ENCODE measurements at regions not wholly inside any gene's neighbourhood (a gene's known extent, or its start where the extent isn't known, plus 50 kb on each side); places are given as distances from the start of the nearest gene placed in this dataset.
"Not testable (repeated sequence)": the region's sequence is repeated elsewhere in the genome, so short reads cannot be mapped to it uniquely, and the experiment has no call there.

GRCh38 chr7:142469696-142470543, 212.1 kb upstream of the PRSS58 start:
- DNase-seq (ENCODE audit: low read depth in 2 of 2): no peak

- DNase-seq (ENCODE audit: low read depth in 2 of 2): no peak
Measured at GRCh38 chr7:142468871-142469665, 211.2 kb upstream of the PRSS58 start.

GRCh38 chr7:142467056-142467655, 209.3 kb upstream of the PRSS58 start:
- DNase-seq (ENCODE audit: low read depth in 2 of 2): not testable (repeated sequence)

GRCh38 chr7:142463401-142463850, 205.6 kb upstream of the PRSS58 start:
- no peak for DNase-seq (ENCODE audit: low read depth in 2 of 2)

GRCh38 chr7:142461437-142461836, 203.6 kb upstream of the PRSS58 start:
- DNase-seq (ENCODE audit: low read depth in 2 of 2): no peak

GRCh38 chr7:142460402-142461117, 202.7 kb upstream of the PRSS58 start:
- no peak for DNase-seq (ENCODE audit: low read depth in 2 of 2)

GRCh38 chr7:142459551-142459963, 201.7 kb upstream of the PRSS58 start:
- no peak for DNase-seq (ENCODE audit: low read depth in 2 of 2)

- DNase-seq (ENCODE audit: low read depth in 2 of 2): no peak
Measured at GRCh38 chr7:142457146-142457703, 199.4 kb upstream of the PRSS58 start.

GRCh38 chr7:142455392-142455791, 197.5 kb upstream of the PRSS58 start:
- DNase-seq (ENCODE audit: low read depth in 2 of 2): no peak

GRCh38 chr7:142454862-142455261, 197.0 kb upstream of the PRSS58 start:
- no peak for DNase-seq (ENCODE audit: low read depth in 2 of 2)

GRCh38 chr7:142452791-142453190, 194.9 kb upstream of the PRSS58 start:
- DNase-seq (ENCODE audit: low read depth in 2 of 2): no peak

GRCh38 chr7:142451817-142452216, 194.0 kb upstream of the PRSS58 start:
- DNase-seq (ENCODE audit: low read depth in 2 of 2): no peak

GRCh38 chr7:142451296-142451695, 193.4 kb upstream of the PRSS58 start:
- no peak for DNase-seq (ENCODE audit: low read depth in 2 of 2)

GRCh38 chr7:142450695-142451094, 192.8 kb upstream of the PRSS58 start:
- no peak for DNase-seq (ENCODE audit: low read depth in 2 of 2)

GRCh38 chr7:142450206-142450605, 192.3 kb upstream of the PRSS58 start:
- DNase-seq (ENCODE audit: low read depth in 2 of 2): no peak

GRCh38 chr7:142448857-142449256, 191.0 kb upstream of the PRSS58 start:
- DNase-seq (ENCODE audit: low read depth in 2 of 2): not testable (repeated sequence)

GRCh38 chr7:142447762-142448161, 189.9 kb upstream of the PRSS58 start:
- DNase-seq (ENCODE audit: low read depth in 2 of 2): no peak

- peak in 1 of 2 donors; percentile 27 for DNase-seq (ENCODE audit: low read depth in 2 of 2)
Measured at GRCh38 chr7:142445019-142445686, 187.3 kb upstream of the PRSS58 start.

- DNase-seq (ENCODE audit: low read depth in 2 of 2): no peak
Measured at GRCh38 chr7:142443216-142444010, 185.6 kb upstream of the PRSS58 start.

GRCh38 chr7:142442396-142442795, 184.5 kb upstream of the PRSS58 start:
- no peak for DNase-seq (ENCODE audit: low read depth in 2 of 2)

Measured in stimulated activated CD8-positive, alpha-beta memory T cell treated with anti-CD3 and anti-CD28 coated beads, Interleukin-2, amount 100 ng/mL, for 1 hour (primary cell).